GM18505 (cell line): ENCODE measurements at regions not wholly inside any gene's neighbourhood (a gene's known extent, or its start where the extent isn't known, plus 50 kb on each side); places are given as distances from the start of the nearest gene placed in this dataset.

Source experiments
- ATAC-seq: cut with Tn5 transposase; IDR thresholded peaks from one replicate; pipeline ENCODE4 v1.9.1; 2021; ENCODE audit not compliant: unreplicated experiment
- POLR2A ChIP-seq: IDR thresholded peaks from 4 replicates; pipeline ENCODE4 v1.6.1; 2011; ENCODE audit warnings: borderline replicate concordance; ENCODE audit not compliant: insufficient read depth, insufficient read length; ENCODE audit errors: extremely low read depth

GRCh38 chr12:42976122-42976521 is 386.6 kb upstream of the PRICKLE1 start:
- TF ChIP-seq POLR2A = no peak
- ATAC-seq = no peak

GRCh38 chr12:42969355-42969754 is 379.8 kb upstream of the PRICKLE1 start:
- no peak for ATAC-seq
- TF ChIP-seq POLR2A = no peak

GRCh38 chr12:42968426-42968825 is 378.9 kb upstream of the PRICKLE1 start:
- ATAC-seq = no peak
- TF ChIP-seq POLR2A = no peak

- TF ChIP-seq POLR2A = no peak
- ATAC-seq = no peak
Observed at GRCh38 chr12:42967850-42968249, 378.3 kb upstream of the PRICKLE1 start.

- no peak for TF ChIP-seq POLR2A
- ATAC-seq = no peak
Observed at GRCh38 chr12:42963988-42964387, 374.4 kb upstream of the PRICKLE1 start.

GRCh38 chr12:42962384-42962783 is 372.8 kb upstream of the PRICKLE1 start:
- TF ChIP-seq POLR2A = no peak
- no peak for ATAC-seq

GRCh38 chr12:42961395-42961794 is 371.8 kb upstream of the PRICKLE1 start:
- TF ChIP-seq POLR2A = no peak
- ATAC-seq = no peak

GRCh38 chr12:42960087-42960527 is 370.6 kb upstream of the PRICKLE1 start:
- no peak for TF ChIP-seq POLR2A
- ATAC-seq = no peak

GRCh38 chr12:42958291-42958674 is 368.7 kb upstream of the PRICKLE1 start:
- ATAC-seq = no peak
- no peak for TF ChIP-seq POLR2A

- TF ChIP-seq POLR2A = no peak
- ATAC-seq = no peak
Observed at GRCh38 chr12:42957561-42958290, 368.2 kb upstream of the PRICKLE1 start.

GRCh38 chr12:42957136-42957535 is 367.6 kb upstream of the PRICKLE1 start:
- no peak for ATAC-seq
- TF ChIP-seq POLR2A = no peak

GRCh38 chr12:42953021-42953420 is 363.5 kb upstream of the PRICKLE1 start:
- TF ChIP-seq POLR2A = no peak
- ATAC-seq = no peak

- no peak for TF ChIP-seq POLR2A
- no peak for ATAC-seq
Observed at GRCh38 chr12:42946871-42947381, 357.4 kb upstream of the PRICKLE1 start.

GRCh38 chr12:42945927-42946326 is 356.4 kb upstream of the PRICKLE1 start:
- ATAC-seq = no peak
- no peak for TF ChIP-seq POLR2A
